Colonic mucosa (tissue), 4 donors: ENCODE measurements at regions not wholly inside any gene's neighbourhood (a gene's known extent, or its start where the extent isn't known, plus 50 kb on each side); places are given as distances from the start of the nearest gene placed in this dataset.
"Not testable (repeated sequence)": the region's sequence is repeated elsewhere in the genome, so short reads cannot be mapped to it uniquely, and the experiment has no call there.

ENCODE experiments used
- DNase-seq: peaks from one replicate; pipeline ENCODE4 v3.0.0-alpha.2; 2020
- H3K27ac ChIP-seq: fragments of 200-600 bp; one replicate; pipeline ENCODE4 v1.8.0; 2021
- H3K27me3 ChIP-seq: fragments of 200-600 bp; one replicate; pipeline ENCODE4 v1.8.0; 2021
- H3K36me3 ChIP-seq: fragments of 200-600 bp; one replicate; pipeline ENCODE4 v1.8.0; 2021
- H3K4me1 ChIP-seq: fragments of 200-600 bp; one replicate; pipeline ENCODE4 v1.8.0; 2021; ENCODE audit warnings: mild to moderate bottlenecking
- H3K4me3 ChIP-seq: fragments of 200-600 bp; one replicate; pipeline ENCODE4 v1.8.0; 2021
- H3K9ac ChIP-seq, 2 donors: one replicate each; pipeline ENCODE4 v1.7.0; 2013; ENCODE audit warnings: control low read depth in 2 of 2, low read depth in 2 of 2, low read length in 2 of 2
- H3K9me3 ChIP-seq: fragments of 200-600 bp; one replicate; pipeline ENCODE4 v1.8.0; 2021
- CTCF ChIP-seq: fragments of 200-600 bp; IDR thresholded peaks from one replicate; pipeline ENCODE4 v1.8.0; 2022; ENCODE audit warnings: antibody characterized with exemption, mild to moderate bottlenecking
- intact Hi-C: fragments of 100-400 bp; cut with DNase I; formaldehyde crosslinking; loops from one replicate; pipeline ENCODE4 v1.14.1; 2022
- donor health status: healthy.
- donor health status: DM: no; HTN: no; CAD: no.
- donor health status: DM: no; HTN: no; CAD: no.

GRCh38 chr2:234393354-234393753 lies 103.5 kb downstream of the ARL4C start:
- no peaks in the 10 kb centered on the region for H3K36me3 ChIP-seq
- intact Hi-C loops, result no loop called here
- no peak overlapping the region for H3K4me3 ChIP-seq
- no peak for DNase-seq
- no peaks in the 10 kb centered on the region for H3K27me3 ChIP-seq
- H3K9me3 ChIP-seq, result no peaks in the 10 kb centered on the region
- no peak for TF ChIP-seq CTCF
- no peak overlapping the region for H3K27ac ChIP-seq
- no peak overlapping the region for H3K9ac ChIP-seq
- no peaks in the 10 kb centered on the region for H3K4me1 ChIP-seq

- no peak overlapping the region for H3K27ac ChIP-seq
- no peak for DNase-seq
- H3K9me3 ChIP-seq, result no peaks in the 10 kb centered on the region
- H3K27me3 ChIP-seq, result no peaks in the 10 kb centered on the region
- intact Hi-C loops, result no loop called here
- no peak overlapping the region for H3K4me3 ChIP-seq
- no peaks in the 10 kb centered on the region for H3K4me1 ChIP-seq
- no peak for TF ChIP-seq CTCF
- no peak overlapping the region for H3K9ac ChIP-seq
- H3K36me3 ChIP-seq, result no peaks in the 10 kb centered on the region
Measured at GRCh38 chr2:234392041-234392615, 104.8 kb downstream of the ARL4C start.

- H3K36me3 ChIP-seq, result no peaks in the 10 kb centered on the region
- intact Hi-C loops, result no loop called here
- TF ChIP-seq CTCF, result no peak
- no peak overlapping the region for H3K9ac ChIP-seq
- H3K27me3 ChIP-seq, result no peaks in the 10 kb centered on the region
- H3K27ac ChIP-seq, result no peak overlapping the region
- DNase-seq, result no peak
- H3K4me3 ChIP-seq, result no peak overlapping the region
- H3K4me1 ChIP-seq, result no peaks in the 10 kb centered on the region
- no peaks in the 10 kb centered on the region for H3K9me3 ChIP-seq
Measured at GRCh38 chr2:234391625-234392024, 105.3 kb downstream of the ARL4C start.

- H3K27ac ChIP-seq, H3K9ac ChIP-seq, H3K4me3 ChIP-seq, DNase-seq, H3K4me1 ChIP-seq, intact Hi-C loops, H3K27me3 ChIP-seq, H3K9me3 ChIP-seq, H3K36me3 ChIP-seq: not testable (repeated sequence)
Measured at GRCh38 chr2:234389661-234390060, 107.2 kb downstream of the ARL4C start.

GRCh38 chr2:234388591-234388990 lies 108.3 kb downstream of the ARL4C start:
- intact Hi-C loops, result no loop called here
- H3K4me3 ChIP-seq, result no peak overlapping the region
- H3K4me1 ChIP-seq, result no peaks in the 10 kb centered on the region
- H3K27ac ChIP-seq, result no peak overlapping the region
- H3K9me3 ChIP-seq, result no peaks in the 10 kb centered on the region
- H3K27me3 ChIP-seq, result no peaks in the 10 kb centered on the region
- H3K9ac ChIP-seq, result no peak overlapping the region
- TF ChIP-seq CTCF, result no peak
- no peaks in the 10 kb centered on the region for H3K36me3 ChIP-seq
- DNase-seq, result no peak

- intact Hi-C loops, result no loop called here
- no peak for TF ChIP-seq CTCF
- Histone ChIP-seq H3K4me1 (no peaks in the 10 kb centered on the region), H3K27me3 (no peaks in the 10 kb centered on the region), H3K4me3 (no peak overlapping the region), H3K27ac (no peak overlapping the region), H3K9ac (no peak overlapping the region), H3K36me3 (no peaks in the 10 kb centered on the region), H3K9me3 (no peaks in the 10 kb centered on the region)
- no peak for DNase-seq
Measured at GRCh38 chr2:234386971-234387370, 109.9 kb downstream of the ARL4C start.
